T-cell (primary cell): ENCODE measurements at regions not wholly inside any gene's neighbourhood (a gene's known extent, or its start where the extent isn't known, plus 50 kb on each side); places are given as distances from the start of the nearest gene placed in this dataset.

ENCODE experiments used
- ATAC-seq, 4 experiments: fragments of 200-7000 bp in 3 of 4; fragments of 150-1000 bp in 1 of 4; cut with Tn5 transposase; replicated peaks in 1 of 4; 1 replicate in 3 of 4; 2 replicates in 1 of 4; pipeline ENCODE4 v1.10.0; 2021; ENCODE audit warnings: moderate library complexity in 3 of 4, mild to moderate bottlenecking in 2 of 4, moderate number of reproducible peaks in 1 of 4
- CTCF ChIA-PET, 2 donors: fragments of 300-600 bp; sonication (Branson Sonifier 250); formaldehyde crosslinking; loops; one replicate each; lab custom pipeline; 2022; ENCODE audit warnings: antibody characterized with exemption in 2 of 2; lab: Charles Lee
- POLR2A ChIA-PET, 2 donors: fragments of 300-600 bp; sonication (Branson Sonifier 250); formaldehyde crosslinking; loops; one replicate each; lab custom pipeline; 2022; ENCODE audit warnings: antibody characterized with exemption in 2 of 2; lab: Charles Lee
- DNase-seq, 35 experiments: peaks; one replicate each; pipeline versions ENCODE4 v3.0.0 to v3.0.0-alpha.2; 2013 to 2023
- H3K27ac ChIP-seq: one replicate; pipeline ENCODE4 v1.5.1; 2013; ENCODE audit warnings: low read length
- H3K27me3 ChIP-seq, 2 experiments: replicated peaks in 1 of 2; 1 replicate in 1 of 2; 2 replicates in 1 of 2; pipeline versions ENCODE4 v1.6.1 to v1.7.0; 2013; ENCODE audit warnings: low read length in 1 of 2, mixed read lengths in 1 of 2; ENCODE audit not compliant: control insufficient read depth in 2 of 2, insufficient read depth in 2 of 2; ENCODE audit errors: extremely low read depth in 1 of 2
- H3K36me3 ChIP-seq, 2 donors: 1 replicate in 1 of 2; 2 replicates in 1 of 2; pipeline versions ENCODE4 v1.6.1 to v1.7.0; 2013; ENCODE audit warnings: low read length in 1 of 2; ENCODE audit not compliant: control insufficient read depth in 2 of 2, insufficient read depth in 1 of 2; ENCODE audit errors: extremely low read depth in 1 of 2
- H3K4me1 ChIP-seq, 2 experiments: 1 replicate in 1 of 2; 2 replicates in 1 of 2; pipeline versions ENCODE4 v1.6.1 to v1.7.0; 2013; ENCODE audit warnings: low read length in 2 of 2, mixed read lengths in 1 of 2; ENCODE audit not compliant: insufficient read depth in 2 of 2, control insufficient read depth in 1 of 2; ENCODE audit errors: extremely low read depth in 1 of 2
- H3K4me3 ChIP-seq, 2 donors: 1 replicate in 1 of 2; 2 replicates in 1 of 2; pipeline versions ENCODE4 v1.5.1 to v1.7.0; 2013; ENCODE audit warnings: mild to moderate bottlenecking in 2 of 2, low read length in 1 of 2, moderate library complexity in 1 of 2; ENCODE audit not compliant: control insufficient read depth in 1 of 2; ENCODE audit errors: extremely low read depth in 1 of 2
- H3K9me3 ChIP-seq: 2 replicates; pipeline ENCODE4 v1.7.0; 2013
- H3K27ac Mint-ChIP-seq, 2 donors: one replicate each; pipeline ENCODE4 v1.8.0; 2020 to 2021; ENCODE audit warnings: mild to moderate bottlenecking in 2 of 2, mixed read lengths in 2 of 2
- H3K27me3 Mint-ChIP-seq, 2 donors: one replicate each; pipeline ENCODE4 v1.8.0; 2021 to 2022; ENCODE audit warnings: mixed read lengths in 2 of 2
- H3K36me3 Mint-ChIP-seq: one replicate; pipeline ENCODE4 v1.8.0; 2021; ENCODE audit warnings: mixed read lengths
- H3K4me1 Mint-ChIP-seq, 3 donors: one replicate each; pipeline ENCODE4 v1.8.0; 2020 to 2022; ENCODE audit warnings: mixed read lengths in 3 of 3, mild to moderate bottlenecking in 1 of 3
- H3K4me3 Mint-ChIP-seq, 3 donors: one replicate each; pipeline ENCODE4 v1.8.0; 2020 to 2022; ENCODE audit warnings: mild to moderate bottlenecking in 3 of 3, mixed read lengths in 3 of 3, moderate library complexity in 3 of 3
- H3K9me3 Mint-ChIP-seq, 3 donors: one replicate each; pipeline ENCODE4 v1.8.0; 2020 to 2022; ENCODE audit warnings: mixed read lengths in 3 of 3
- WGBS: methylation state at CpG from one replicate; pipeline ENCODE4 v1.1.5; 2013; ENCODE audit warnings: missing lambda C conversion rate; ENCODE audit not compliant: insufficient coverage; 5-methylcytosine and 5-hydroxymethylcytosine counted together

- ChIA-PET POLR2A (no interaction called here), CTCF (no interaction called here)
- no peak overlapping the region for H3K27ac ChIP-seq
- peaks cover 4 to 12% (median 9%) of the 10 kb centered on the region in 3 donors for H3K9me3 Mint-ChIP-seq
- no peak overlapping the region for H3K27ac Mint-ChIP-seq
- H3K4me3 Mint-ChIP-seq: no peak overlapping the region
- no peak overlapping the region for H3K4me3 ChIP-seq
- H3K9me3 ChIP-seq: no peaks in the 10 kb centered on the region
- no peaks in the 10 kb centered on the region for H3K36me3 ChIP-seq
- H3K36me3 Mint-ChIP-seq: no peaks in the 10 kb centered on the region
- WGBS: 0% methylated on average over 1 of the region's 1 CpG
- ATAC-seq: no peak
- no peak for DNase-seq
- no peaks in the 10 kb centered on the region for H3K27me3 ChIP-seq
- no peaks in the 10 kb centered on the region for H3K4me1 ChIP-seq
- H3K4me1 Mint-ChIP-seq: no peaks in the 10 kb centered on the region
- H3K27me3 Mint-ChIP-seq: no peaks in the 10 kb centered on the region
Measured at GRCh38 chr20:6426287-6426891, 303.6 kb upstream of the FERMT1 start.

GRCh38 chr20:6421321-6422248 lies 298.8 kb upstream of the FERMT1 start:
- ChIA-PET CTCF (no interaction called here), POLR2A (no interaction called here)
- whole genome bisulfite sequencing: no CpG with 5 or more reads among the region's 8 CpGs
- no peaks in the 10 kb centered on the region for H3K36me3 ChIP-seq
- no peaks in the 10 kb centered on the region for H3K4me1 ChIP-seq
- H3K4me3 ChIP-seq: no peak overlapping the region
- DNase-seq (no peak), ATAC-seq (no peak)
- peaks cover 3 to 15% (median 3%) of the 10 kb centered on the region in 3 donors for H3K9me3 Mint-ChIP-seq
- no peaks in the 10 kb centered on the region for H3K9me3 ChIP-seq
- H3K27me3 ChIP-seq: no peaks in the 10 kb centered on the region
- H3K27ac ChIP-seq: no peak overlapping the region
- H3K4me1 Mint-ChIP-seq: no peaks in the 10 kb centered on the region
- no peak overlapping the region for H3K27ac Mint-ChIP-seq
- H3K36me3 Mint-ChIP-seq: no peaks in the 10 kb centered on the region
- no peak overlapping the region for H3K4me3 Mint-ChIP-seq
- H3K27me3 Mint-ChIP-seq: peaks cover 0 to 4% of the 10 kb centered on the region in 2 donors

- H3K27ac Mint-ChIP-seq: no peak overlapping the region
Measured at GRCh38 chr20:6420336-6420735, 297.5 kb upstream of the FERMT1 start.

GRCh38 chr20:6418732-6419131 lies 295.9 kb upstream of the FERMT1 start:
- Histone ChIP-seq H3K36me3 (no peaks in the 10 kb centered on the region), H3K27ac (no peak overlapping the region), H3K4me3 (no peak overlapping the region), H3K27me3 (no peaks in the 10 kb centered on the region), H3K9me3 (no peaks in the 10 kb centered on the region), H3K4me1 (no peaks in the 10 kb centered on the region)
- Mint-ChIP-seq H3K9me3 (peaks cover 0 to 13% (median 0%) of the 10 kb centered on the region in 3 donors), H3K4me3 (no peak overlapping the region), H3K4me1 (no peaks in the 10 kb centered on the region), H3K27me3 (peaks cover 0 to 4% of the 10 kb centered on the region in 2 donors), H3K36me3 (no peaks in the 10 kb centered on the region), H3K27ac (no peak overlapping the region)
- ChIA-PET CTCF (no interaction called here), POLR2A (no interaction called here)
- no peak for ATAC-seq
- DNase-seq: no peak

More at GRCh38 chr20:6420336-6420735, 297.5 kb upstream of the FERMT1 start:
- H3K9me3 Mint-ChIP-seq: peaks cover 0 to 13% (median 2%) of the 10 kb centered on the region in 3 donors
- DNase-seq (no peak), ATAC-seq (no peak)
- H3K36me3 Mint-ChIP-seq: no peaks in the 10 kb centered on the region
- H3K27me3 ChIP-seq: no peaks in the 10 kb centered on the region
- H3K27ac ChIP-seq: no peak overlapping the region
- peaks cover 0 to 4% of the 10 kb centered on the region in 2 donors for H3K27me3 Mint-ChIP-seq
- no peaks in the 10 kb centered on the region for H3K9me3 ChIP-seq
- H3K4me3 Mint-ChIP-seq: no peak overlapping the region
- ChIA-PET CTCF (no interaction called here), POLR2A (no interaction called here)
- H3K4me3 ChIP-seq: no peak overlapping the region
- H3K4me1 ChIP-seq: no peaks in the 10 kb centered on the region
- WGBS: no CpG with 5 or more reads among the region's 1 CpG
- H3K4me1 Mint-ChIP-seq: no peaks in the 10 kb centered on the region
- H3K36me3 ChIP-seq: no peaks in the 10 kb centered on the region

- H3K27me3 ChIP-seq: no peaks in the 10 kb centered on the region
- ChIA-PET POLR2A (no interaction called here), CTCF (no interaction called here)
- H3K27me3 Mint-ChIP-seq: peaks cover 0 to 4% of the 10 kb centered on the region in 2 donors
- DNase-seq: no peak
- no peak overlapping the region for H3K4me3 ChIP-seq
- H3K4me3 Mint-ChIP-seq: no peak overlapping the region
- no peak overlapping the region for H3K27ac Mint-ChIP-seq
- H3K36me3 Mint-ChIP-seq: no peaks in the 10 kb centered on the region
- no peak overlapping the region for H3K27ac ChIP-seq
- WGBS: no CpG with 5 or more reads among the region's 2 CpGs
- no peaks in the 10 kb centered on the region for H3K9me3 ChIP-seq
- ATAC-seq: no peak
- H3K4me1 ChIP-seq: no peaks in the 10 kb centered on the region
- peaks cover 0 to 17% (median 0%) of the 10 kb centered on the region in 3 donors for H3K9me3 Mint-ChIP-seq
- H3K36me3 ChIP-seq: no peaks in the 10 kb centered on the region
- H3K4me1 Mint-ChIP-seq: no peaks in the 10 kb centered on the region
Measured at GRCh38 chr20:6416371-6416770, 293.5 kb upstream of the FERMT1 start.

GRCh38 chr20:6411651-6412050 lies 288.8 kb upstream of the FERMT1 start:
- no peak overlapping the region for H3K4me3 Mint-ChIP-seq
- Histone ChIP-seq H3K27me3 (no peaks in the 10 kb centered on the region), H3K9me3 (no peaks in the 10 kb centered on the region), H3K4me3 (no peak overlapping the region), H3K27ac (no peak overlapping the region), H3K36me3 (no peaks in the 10 kb centered on the region), H3K4me1 (no peaks in the 10 kb centered on the region)
- ChIA-PET POLR2A (interaction anchor here in 1 of 2 donors (0.5 kb wide), 1 partner anchor 183 kb away, joined by 3 read pairs; no protein-coding TSS in a partner anchor), CTCF (no interaction called here)
- H3K36me3 Mint-ChIP-seq: no peaks in the 10 kb centered on the region
- DNase-seq (no peak), ATAC-seq (no peak)
- no peaks in the 10 kb centered on the region for H3K4me1 Mint-ChIP-seq
- H3K9me3 Mint-ChIP-seq: peaks cover 0 to 12% (median 5%) of the 10 kb centered on the region in 3 donors
- 57% methylated on average over 1 of the region's 2 CpGs for WGBS
- no peak overlapping the region for H3K27ac Mint-ChIP-seq
- no peaks in the 10 kb centered on the region for H3K27me3 Mint-ChIP-seq
